ENCODE measurements at regions not wholly inside any gene's neighbourhood (a gene's known extent, or its start where the extent isn't known, plus 50 kb on each side); places are given as distances from the start of the nearest gene placed in this dataset.
"Not testable (repeated sequence)": the region's sequence is repeated elsewhere in the genome, so short reads cannot be mapped to it uniquely, and the experiment has no call there.

GRCh38 chr9:138174954-138175353, 297.4 kb downstream of the CACNA1B start:
- not testable (repeated sequence) for DNase-seq (ENCODE audit: low spot score)

GRCh38 chr9:138175354-138175753, 297.8 kb downstream of the CACNA1B start:
- DNase-seq (ENCODE audit: low spot score) = not testable (repeated sequence)

GRCh38 chr9:138177091-138177490, 299.5 kb downstream of the CACNA1B start:
- DNase-seq (ENCODE audit: low spot score) = not testable (repeated sequence)

- DNase-seq (ENCODE audit: low spot score) = not testable (repeated sequence)
Measured at GRCh38 chr9:138179003-138179402, 301.4 kb downstream of the CACNA1B start.

GRCh38 chr9:138179671-138180070, 302.1 kb downstream of the CACNA1B start:
- not testable (repeated sequence) for DNase-seq (ENCODE audit: low spot score)

GRCh38 chr9:138181963-138182362, 304.4 kb downstream of the CACNA1B start:
- DNase-seq (ENCODE audit: low spot score) = not testable (repeated sequence)

GRCh38 chr9:138197156-138197555, 319.6 kb downstream of the CACNA1B start:
- DNase-seq (ENCODE audit: low spot score) = peak; percentile 87

GRCh38 chr9:138198963-138199362, 321.4 kb downstream of the CACNA1B start:
- not testable (repeated sequence) for DNase-seq (ENCODE audit: low spot score)

GRCh38 chr9:138199917-138200316, 322.3 kb downstream of the CACNA1B start:
- peak; percentile 87 for DNase-seq (ENCODE audit: low spot score)

GRCh38 chr9:138200481-138201142, 323.0 kb downstream of the CACNA1B start:
- DNase-seq (ENCODE audit: low spot score) = peak; percentile 80

- DNase-seq (ENCODE audit: low spot score) = peak; percentile 69
Measured at GRCh38 chr9:138201167-138201889, 323.7 kb downstream of the CACNA1B start.

GRCh38 chr9:138202043-138202442, 324.5 kb downstream of the CACNA1B start:
- DNase-seq (ENCODE audit: low spot score) = peak; percentile 85

GRCh38 chr9:138203304-138203703, 325.7 kb downstream of the CACNA1B start:
- peak; percentile 77 for DNase-seq (ENCODE audit: low spot score)

- peak; percentile 86 for DNase-seq (ENCODE audit: low spot score)
Measured at GRCh38 chr9:138203872-138204271, 326.3 kb downstream of the CACNA1B start.

GRCh38 chr9:138206108-138206507, 328.5 kb downstream of the CACNA1B start:
- DNase-seq (ENCODE audit: low spot score) = not testable (repeated sequence)

- DNase-seq (ENCODE audit: low spot score) = not testable (repeated sequence)
Measured at GRCh38 chr9:138207300-138208179, 330.0 kb downstream of the CACNA1B start.

- not testable (repeated sequence) for DNase-seq (ENCODE audit: low spot score)
Measured at GRCh38 chr9:138209071-138209644, 331.6 kb downstream of the CACNA1B start.

GRCh38 chr9:138210388-138210986, 332.9 kb downstream of the CACNA1B start:
- DNase-seq (ENCODE audit: low spot score) = not testable (repeated sequence)

- not testable (repeated sequence) for DNase-seq (ENCODE audit: low spot score)
Measured at GRCh38 chr9:138211070-138211469, 333.5 kb downstream of the CACNA1B start.

GRCh38 chr9:138211544-138212219, 334.1 kb downstream of the CACNA1B start:
- DNase-seq (ENCODE audit: low spot score) = not testable (repeated sequence)

All from mesenteric fat pad (tissue), 1 donor.